Progenitor cell of endocrine pancreas (in vitro differentiated cells): ENCODE measurements at regions not wholly inside any gene's neighbourhood (a gene's known extent, or its start where the extent isn't known, plus 50 kb on each side); places are given as distances from the start of the nearest gene placed in this dataset.

Experiments
- DNase-seq: peaks from one replicate; pipeline ENCODE4 v3.0.0; 2021; ENCODE audit warnings: low spot score; ENCODE audit not compliant: unreplicated experiment
- H3K27ac Mint-ChIP-seq: 2 replicates; pipeline ENCODE4 v1.8.0; 2021; ENCODE audit warnings: mild to moderate bottlenecking, moderate library complexity, mixed read lengths
- H3K27me3 Mint-ChIP-seq: 2 replicates; pipeline ENCODE4 v1.8.0; 2021; ENCODE audit warnings: mixed read lengths
- H3K36me3 Mint-ChIP-seq: 2 replicates; pipeline ENCODE4 v1.8.0; 2022; ENCODE audit warnings: mixed read lengths; ENCODE audit not compliant: insufficient read depth
- H3K4me1 Mint-ChIP-seq: 2 replicates; pipeline ENCODE4 v1.8.0; 2021; ENCODE audit warnings: low read depth, mixed read lengths
- H3K4me3 Mint-ChIP-seq: 2 replicates; pipeline ENCODE4 v1.8.0; 2021; ENCODE audit warnings: low read depth, mild to moderate bottlenecking, moderate library complexity, mixed read lengths
- H3K9me3 Mint-ChIP-seq: 2 replicates; pipeline ENCODE4 v1.8.0; 2021; ENCODE audit warnings: low read depth, mixed read lengths
- TF ChIP-seq, protein P1 (sequence below): fragments of 200-600 bp; sonication (generic); IDR thresholded peaks from one replicate; pipeline ENCODE4 v1.5.0; 2021; ENCODE audit warnings: antibody characterized with exemption, mild to moderate bottlenecking; ENCODE audit not compliant: unreplicated experiment

DNA sequence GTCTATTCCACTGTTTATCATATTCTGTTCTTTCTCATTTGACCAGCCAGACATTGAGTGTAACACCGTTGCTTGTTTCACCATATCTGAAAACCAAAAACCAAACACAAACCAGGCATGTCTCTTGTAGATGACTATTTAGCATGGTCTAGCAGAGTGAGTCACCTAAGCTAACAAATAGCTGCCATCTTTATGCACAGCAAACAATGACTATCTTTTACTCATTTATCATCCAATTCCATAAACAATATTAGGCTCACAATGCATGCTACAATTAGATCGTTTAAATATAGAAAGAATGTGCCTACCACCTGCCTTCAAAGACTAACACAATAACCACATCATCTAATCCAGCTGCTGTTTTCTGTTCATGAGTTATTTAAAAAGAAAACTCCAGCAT, 495.4 kb downstream of the PCDH19 start:
- Mint-ChIP-seq H3K36me3 (no peaks in the 10 kb centered on the region), H3K4me1 (peaks cover 27% of the 10 kb centered on the region), H3K27me3 (no peaks in the 10 kb centered on the region), H3K9me3 (no peaks in the 10 kb centered on the region), H3K27ac (peak overlapping the region; percentile 46), H3K4me3 (no peak overlapping the region)
- TF ChIP-seq, protein P1, sequence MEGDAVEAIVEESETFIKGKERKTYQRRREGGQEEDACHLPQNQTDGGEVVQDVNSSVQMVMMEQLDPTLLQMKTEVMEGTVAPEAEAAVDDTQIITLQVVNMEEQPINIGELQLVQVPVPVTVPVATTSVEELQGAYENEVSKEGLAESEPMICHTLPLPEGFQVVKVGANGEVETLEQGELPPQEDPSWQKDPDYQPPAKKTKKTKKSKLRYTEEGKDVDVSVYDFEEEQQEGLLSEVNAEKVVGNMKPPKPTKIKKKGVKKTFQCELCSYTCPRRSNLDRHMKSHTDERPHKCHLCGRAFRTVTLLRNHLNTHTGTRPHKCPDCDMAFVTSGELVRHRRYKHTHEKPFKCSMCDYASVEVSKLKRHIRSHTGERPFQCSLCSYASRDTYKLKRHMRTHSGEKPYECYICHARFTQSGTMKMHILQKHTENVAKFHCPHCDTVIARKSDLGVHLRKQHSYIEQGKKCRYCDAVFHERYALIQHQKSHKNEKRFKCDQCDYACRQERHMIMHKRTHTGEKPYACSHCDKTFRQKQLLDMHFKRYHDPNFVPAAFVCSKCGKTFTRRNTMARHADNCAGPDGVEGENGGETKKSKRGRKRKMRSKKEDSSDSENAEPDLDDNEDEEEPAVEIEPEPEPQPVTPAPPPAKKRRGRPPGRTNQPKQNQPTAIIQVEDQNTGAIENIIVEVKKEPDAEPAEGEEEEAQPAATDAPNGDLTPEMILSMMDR = no peak
- DNase-seq = no peak

DNA sequence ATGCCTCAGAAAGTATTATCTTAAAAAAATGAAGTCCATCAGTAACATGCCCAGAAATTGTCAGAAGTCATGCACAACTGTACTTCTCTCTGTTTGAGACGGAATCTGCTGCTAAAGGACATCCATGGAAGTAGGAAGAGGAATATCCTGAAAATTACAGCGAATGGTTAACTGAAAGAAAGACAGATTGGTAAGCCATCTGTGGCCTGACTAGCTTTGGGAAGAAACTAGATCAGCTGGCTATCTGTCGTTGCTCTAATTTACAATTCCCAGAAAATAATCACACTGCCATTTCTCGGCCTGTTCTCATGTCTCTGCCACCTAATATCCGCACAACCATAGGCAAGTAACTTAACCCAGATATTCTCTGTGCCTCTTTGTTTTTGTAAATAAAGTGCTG, 496.5 kb downstream of the PCDH19 start:
- Mint-ChIP-seq H3K4me1 (peaks cover 27% of the 10 kb centered on the region), H3K27ac (no peak overlapping the region), H3K27me3 (no peaks in the 10 kb centered on the region), H3K36me3 (no peaks in the 10 kb centered on the region), H3K4me3 (no peak overlapping the region), H3K9me3 (no peaks in the 10 kb centered on the region)
- TF ChIP-seq, protein P1 = no peak
- no peak for DNase-seq

DNA sequence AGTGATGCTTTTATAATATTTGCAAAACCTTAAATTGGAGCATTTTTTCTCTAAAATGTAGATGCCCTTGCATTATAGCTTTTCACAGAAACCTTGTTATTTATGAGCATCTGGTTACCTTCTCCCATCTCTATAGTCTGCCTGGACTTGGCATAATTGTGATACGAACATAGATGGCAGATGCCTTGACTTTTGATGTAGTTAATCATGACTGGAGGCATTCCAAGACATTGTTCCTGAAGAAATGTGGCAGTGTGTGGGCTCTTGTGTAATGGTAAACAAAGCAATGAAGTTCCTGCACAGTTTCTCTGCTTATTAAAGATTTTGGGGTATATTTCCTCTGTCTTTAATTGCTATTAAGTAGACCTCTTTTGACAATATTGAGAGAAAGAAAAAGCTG, 500.1 kb downstream of the PCDH19 start:
- TF ChIP-seq, protein P1 = no peak
- no peak overlapping the region for H3K27ac Mint-ChIP-seq
- no peaks in the 10 kb centered on the region for H3K27me3 Mint-ChIP-seq
- H3K36me3 Mint-ChIP-seq = no peaks in the 10 kb centered on the region
- no peak overlapping the region for H3K4me3 Mint-ChIP-seq
- no peaks in the 10 kb centered on the region for H3K9me3 Mint-ChIP-seq
- peaks cover 27% of the 10 kb centered on the region for H3K4me1 Mint-ChIP-seq
- no peak for DNase-seq

DNA sequence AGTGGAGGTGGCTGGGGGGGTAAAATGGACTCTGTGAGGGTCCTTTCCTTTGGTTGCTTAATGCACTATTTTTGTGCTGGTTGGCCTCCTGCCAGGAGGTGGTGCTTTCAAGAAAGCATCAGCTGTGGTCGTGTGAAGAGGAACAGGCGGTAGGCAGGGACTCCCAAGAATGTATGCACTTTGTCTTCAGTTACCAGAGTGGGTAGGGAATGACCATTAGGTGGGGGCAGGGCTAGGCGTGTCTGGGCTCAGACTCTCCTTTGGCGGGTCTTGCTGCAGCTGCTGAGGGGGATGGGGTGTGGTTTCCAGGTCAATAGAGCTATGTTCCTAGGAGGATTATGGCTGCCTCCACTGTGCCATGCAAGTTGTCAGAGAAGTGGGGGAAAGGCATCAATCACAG, 509.0 kb downstream of the PCDH19 start:
- Mint-ChIP-seq H3K4me3 (no peak overlapping the region), H3K9me3 (peaks cover 10% of the 10 kb centered on the region), H3K27ac (no peak overlapping the region), H3K36me3 (no peaks in the 10 kb centered on the region), H3K4me1 (peaks cover 3% of the 10 kb centered on the region), H3K27me3 (no peaks in the 10 kb centered on the region)
- DNase-seq = no peak
- TF ChIP-seq, protein P1 = no peak

DNA sequence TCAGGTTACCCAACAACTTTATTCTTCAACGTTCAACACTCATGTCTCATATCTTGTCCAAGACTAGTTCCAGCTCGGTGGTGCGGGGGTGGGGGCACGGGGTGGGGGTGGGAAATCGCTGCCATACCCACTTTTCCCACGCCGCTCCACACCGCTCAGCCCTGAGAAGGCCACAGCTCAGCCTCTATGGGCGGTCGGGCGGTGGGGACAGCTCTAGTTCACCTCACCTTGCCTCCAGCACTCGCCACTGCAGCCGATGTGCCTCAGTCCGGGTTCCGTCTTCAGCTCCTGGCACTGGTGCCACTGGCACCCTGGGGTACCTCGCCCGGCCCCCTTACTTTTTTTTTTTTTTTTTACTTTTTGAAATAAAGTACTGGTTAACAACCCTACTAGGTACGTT, 522.2 kb downstream of the PCDH19 start:
- DNase-seq = no peak
- Mint-ChIP-seq H3K9me3 (peaks cover 22% of the 10 kb centered on the region), H3K4me1 (peaks cover 4% of the 10 kb centered on the region), H3K4me3 (no peak overlapping the region), H3K27ac (no peak overlapping the region), H3K27me3 (peaks cover 4% of the 10 kb centered on the region), H3K36me3 (peaks cover 2% of the 10 kb centered on the region)
- TF ChIP-seq, protein P1 = no peak
